K562 (cell line): ENCODE measurements at regions not wholly inside any gene's neighbourhood (a gene's known extent, or its start where the extent isn't known, plus 50 kb on each side); places are given as distances from the start of the nearest gene placed in this dataset.
A peak's percentile ranks its signal among the peaks of the same experiment; 100 is the strongest.

Experiments
- ATAC-seq: fragments of 200-7000 bp; cut with Tn5 transposase; 3 replicates; pipeline ENCODE4 v1.9.1; 2020; ENCODE audit warnings: moderate library complexity
- BruUV-seq: library from RNA; stranded (reverse); fragments of 400-500 nt; replicated peaks from 2 replicates; lab custom pipeline; 2021; lab: Mats Ljungman, UMichigan
- CTCF ChIA-PET: fragments of 300-600 bp; formaldehyde crosslinking; extraction: SDS; loops from one replicate; lab custom pipeline; 2021; ENCODE audit warnings: low intra/inter-chr PET ratio; lab: Yijun Ruan, JAX
- POLR2A ChIA-PET: fragments of 300-600, 350-650 bp; sonication (Branson Sonifier 250); formaldehyde crosslinking; extraction: SDS; loops from one replicate; lab custom pipeline; 2021; ENCODE audit warnings: antibody characterized with exemption, inconsistent platforms; lab: Yijun Ruan, JAX
- DNase-seq, 4 experiments: peaks; one replicate each; pipeline versions ENCODE4 v3.0.0 to v3.0.0-alpha.2; 2011 to 2018; ENCODE audit warnings: low spot score in 3 of 4, mixed read lengths in 3 of 4; ENCODE audit errors: extremely low read depth in 1 of 4
- FAIRE-seq: peaks from 2 replicates; lab custom pipeline; 2011; peaks lifted over from hg19 to GRCh38; lab: Jason Lieb, UNC
- H2AFZ ChIP-seq: 2 replicates; pipeline ENCODE4 v1.6.0; 2011; ENCODE audit warnings: low read depth, low read length, control low read depth, inconsistent platforms
- H3K27ac ChIP-seq: fragments of 200-600 bp; 3 replicates; pipeline ENCODE4 v1.8.0; 2011; ENCODE audit warnings: low read depth, mild to moderate bottlenecking, control low read depth, inconsistent platforms, low read length, moderate library complexity, mixed read lengths; ENCODE audit errors: extremely low read depth
- H3K27me3 ChIP-seq, 2 experiments: fragments of 300-600 bp in 1 of 2; 2 replicates in 1 of 2; 3 replicates in 1 of 2; pipeline versions ENCODE4 v1.6.0 to v1.8.0; 2011; ENCODE audit warnings: inconsistent platforms in 2 of 2, low read length in 2 of 2, mild to moderate bottlenecking in 1 of 2, mixed read lengths in 1 of 2, moderate library complexity in 1 of 2; ENCODE audit not compliant: control insufficient read depth in 2 of 2, insufficient read depth in 2 of 2
- H3K36me3 ChIP-seq: fragments of 300-600 bp; 3 replicates; pipeline ENCODE4 v1.8.0; 2011; ENCODE audit warnings: mild to moderate bottlenecking, low read length, inconsistent platforms; ENCODE audit not compliant: control insufficient read depth, insufficient read depth
- H3K4me1 ChIP-seq, 2 experiments: fragments of 200-600 bp in 1 of 2; replicated peaks in 1 of 2; 2 replicates in 1 of 2; 3 replicates in 1 of 2; pipeline versions ENCODE4 v1.5.1 to v1.8.0; 2011; ENCODE audit warnings: inconsistent platforms in 2 of 2, low read length in 2 of 2, mild to moderate bottlenecking in 1 of 2, mixed read lengths in 1 of 2, moderate library complexity in 1 of 2; ENCODE audit not compliant: control insufficient read depth in 2 of 2, insufficient read depth in 2 of 2
- H3K4me2 ChIP-seq: 2 replicates; pipeline ENCODE4 v1.6.1; 2011; ENCODE audit warnings: low read length, control low read depth, inconsistent platforms, mixed read lengths; ENCODE audit not compliant: insufficient read depth
- H3K4me3 ChIP-seq: fragments of 200-600 bp; sonication (generic), shearing (Covaris generic); 2 replicates; pipeline ENCODE4 v1.5.1; 2016; ENCODE audit warnings: control low read depth, inconsistent platforms
- H3K79me2 ChIP-seq: fragments of 200-600 bp; 3 replicates; pipeline ENCODE4 v1.8.0; 2011; ENCODE audit warnings: low read length, inconsistent platforms; ENCODE audit not compliant: control insufficient read depth, insufficient read depth
- H3K9ac ChIP-seq, 2 experiments: 2 replicates each; pipeline versions ENCODE4 v1.6.0 to v1.6.1; 2011; ENCODE audit warnings: low read depth in 2 of 2, low read length in 2 of 2, control low read depth in 1 of 2, inconsistent platforms in 1 of 2, mild to moderate bottlenecking in 1 of 2, mixed read lengths in 1 of 2; ENCODE audit not compliant: insufficient read depth in 1 of 2
- H3K9me1 ChIP-seq: one replicate; pipeline ENCODE4 v1.6.0; 2011; ENCODE audit warnings: inconsistent platforms, mild to moderate bottlenecking, low read length, moderate library complexity; ENCODE audit not compliant: control insufficient read depth, insufficient read depth
- H3K9me3 ChIP-seq: replicated peaks from 2 replicates; pipeline ENCODE4 v1.5.1; 2011; ENCODE audit warnings: low read depth, low read length, inconsistent platforms; ENCODE audit not compliant: control insufficient read depth, insufficient read depth
- H4K20me1 ChIP-seq: replicated peaks from 2 replicates; pipeline ENCODE4 v1.6.1; 2011; ENCODE audit warnings: low read length, inconsistent platforms, mixed read lengths; ENCODE audit not compliant: control insufficient read depth, insufficient read depth
- CBX3 ChIP-seq, 2 experiments: IDR thresholded peaks; 1 replicate in 1 of 2; 2 replicates in 1 of 2; pipeline ENCODE4 v1.6.1; 2012; ENCODE audit warnings: inconsistent platforms in 2 of 2, low read length in 2 of 2, borderline replicate concordance in 1 of 2, control low read depth in 1 of 2
- RAD51 ChIP-seq: fragments of 450-650 bp; IDR thresholded peaks from 2 replicates; pipeline ENCODE4 v1.7.1; 2016; ENCODE audit warnings: low read depth, mild to moderate bottlenecking, borderline replicate concordance
- WGBS: fragments of 100-300 bp; shearing (Covaris generic); methylation state at CpG from one replicate; pipeline ENCODE4 v1.1.6; 2016; ENCODE audit warnings: low coverage, mixed read lengths; ENCODE audit not compliant: insufficient coverage; ENCODE audit errors: missing lambda C conversion rate; 5-methylcytosine and 5-hydroxymethylcytosine counted together
- in situ Hi-C: fragments of 300-500 bp; cut with MboI; formaldehyde crosslinking; loops from 4 replicates; pipeline ENCODE4 v1.15.0; 2018; ENCODE audit warnings: inconsistent platforms, mixed read lengths
- intact Hi-C: fragments of 100-400 bp; cut with micrococcal nuclease; formaldehyde crosslinking; loops from 2 replicates; pipeline ENCODE4 v1.14.2; 2022
- TF ChIP-seq, protein P1 (sequence below): fragments of 450-650 bp; formaldehyde crosslinking; IDR thresholded peaks from 2 replicates; pipeline ENCODE4 v1.4.0; 2020; ENCODE audit warnings: mild to moderate bottlenecking, mixed read lengths
- TF ChIP-seq, protein P2 (sequence below): fragments of 250-450 bp; sonication (Bioruptor Pico); IDR thresholded peaks from 2 replicates; pipeline ENCODE4 v1.5.0; 2020; ENCODE audit warnings: mild to moderate bottlenecking, borderline replicate concordance
- TF ChIP-seq, protein P3 (sequence below): sonication (generic); formaldehyde crosslinking; IDR thresholded peaks from 2 replicates; pipeline ENCODE4 v1.5.0; 2020; ENCODE audit warnings: missing genetic modification reagents

DNA sequence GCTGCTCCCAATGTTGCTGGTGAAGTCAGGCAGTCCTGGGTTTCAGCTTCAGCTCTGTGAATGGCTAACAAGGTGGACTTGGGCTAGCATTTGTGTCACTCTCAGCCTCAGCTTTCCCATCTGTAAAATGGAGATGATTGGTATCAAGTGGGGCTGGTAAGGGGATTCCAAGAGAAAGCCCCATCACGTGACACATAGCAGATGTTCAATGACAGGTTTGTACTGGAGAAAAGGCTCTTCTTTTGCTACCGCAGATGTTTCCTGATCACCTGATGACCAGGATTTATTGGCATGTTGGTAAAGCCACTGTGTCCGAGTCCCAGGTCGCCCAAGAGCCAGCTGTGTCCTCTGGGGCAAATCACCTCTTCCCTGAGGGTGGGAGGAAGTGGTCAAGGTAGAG lies 335.0 kb downstream of the MATN1 start:
- H2AFZ ChIP-seq, result no peak overlapping the region
- H4K20me1 ChIP-seq, result 0 out of 2 replicates have a peak, but pooled peaks cover 5% of the 10 kb centered on the region
- no peak overlapping the region for H3K4me3 ChIP-seq
- ChIA-PET CTCF (no interaction called here), POLR2A (no interaction called here)
- H3K27ac ChIP-seq, result no peak overlapping the region
- H3K79me2 ChIP-seq, result no peaks in the 10 kb centered on the region
- 2% methylated on average over 4 of the region's 4 CpGs for whole genome bisulfite sequencing
- H3K9me3 ChIP-seq, result no peaks in the 10 kb centered on the region
- no TSS peak for BruUV-seq
- H3K9me1 ChIP-seq, result no peaks in the 10 kb centered on the region
- no peak overlapping the region for H3K4me2 ChIP-seq
- in situ Hi-C loops (no loop called here), intact Hi-C loops (loop anchor here (10.0 kb wide), 1 partner anchor 386 kb away; no protein-coding TSS in a partner anchor)
- no peak overlapping the region for H3K9ac ChIP-seq
- ATAC-seq, result no peak
- no peak for DNase-seq
- no peak for FAIRE-seq
- peaks cover 3 to 32% of the 10 kb centered on the region in 2 experiments; a peak in 3 of 5 replicates for H3K27me3 ChIP-seq
- no peaks in the 10 kb centered on the region for H3K4me1 ChIP-seq
- no peaks in the 10 kb centered on the region for H3K36me3 ChIP-seq
- TF ChIP-seq, protein P1, sequence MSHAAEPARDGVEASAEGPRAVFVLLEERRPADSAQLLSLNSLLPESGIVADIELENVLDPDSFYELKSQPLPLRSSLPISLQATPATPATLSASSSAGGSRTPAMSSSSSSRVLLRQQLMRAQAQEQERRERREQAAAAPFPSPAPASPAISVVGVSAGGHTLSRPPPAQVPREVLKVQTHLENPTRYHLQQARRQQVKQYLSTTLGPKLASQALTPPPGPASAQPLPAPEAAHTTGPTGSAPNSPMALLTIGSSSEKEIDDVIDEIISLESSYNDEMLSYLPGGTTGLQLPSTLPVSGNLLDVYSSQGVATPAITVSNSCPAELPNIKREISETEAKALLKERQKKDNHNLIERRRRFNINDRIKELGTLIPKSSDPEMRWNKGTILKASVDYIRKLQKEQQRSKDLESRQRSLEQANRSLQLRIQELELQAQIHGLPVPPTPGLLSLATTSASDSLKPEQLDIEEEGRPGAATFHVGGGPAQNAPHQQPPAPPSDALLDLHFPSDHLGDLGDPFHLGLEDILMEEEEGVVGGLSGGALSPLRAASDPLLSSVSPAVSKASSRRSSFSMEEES, result peak; percentile 89
- TF ChIP-seq, protein P2, sequence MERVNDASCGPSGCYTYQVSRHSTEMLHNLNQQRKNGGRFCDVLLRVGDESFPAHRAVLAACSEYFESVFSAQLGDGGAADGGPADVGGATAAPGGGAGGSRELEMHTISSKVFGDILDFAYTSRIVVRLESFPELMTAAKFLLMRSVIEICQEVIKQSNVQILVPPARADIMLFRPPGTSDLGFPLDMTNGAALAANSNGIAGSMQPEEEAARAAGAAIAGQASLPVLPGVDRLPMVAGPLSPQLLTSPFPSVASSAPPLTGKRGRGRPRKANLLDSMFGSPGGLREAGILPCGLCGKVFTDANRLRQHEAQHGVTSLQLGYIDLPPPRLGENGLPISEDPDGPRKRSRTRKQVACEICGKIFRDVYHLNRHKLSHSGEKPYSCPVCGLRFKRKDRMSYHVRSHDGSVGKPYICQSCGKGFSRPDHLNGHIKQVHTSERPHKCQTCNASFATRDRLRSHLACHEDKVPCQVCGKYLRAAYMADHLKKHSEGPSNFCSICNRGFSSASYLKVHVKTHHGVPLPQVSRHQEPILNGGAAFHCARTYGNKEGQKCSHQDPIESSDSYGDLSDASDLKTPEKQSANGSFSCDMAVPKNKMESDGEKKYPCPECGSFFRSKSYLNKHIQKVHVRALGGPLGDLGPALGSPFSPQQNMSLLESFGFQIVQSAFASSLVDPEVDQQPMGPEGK (CRISPR knock-in tag), result no peak
- peak; percentile 48; the same call in 1 of the 2 replicates for TF ChIP-seq RAD51
- no peak for TF ChIP-seq CBX3 (IDR thresholded peaks at IDR 0.05; ENCODE audit: borderline replicate concordance in 1 of 2, low read length in 2 of 2)
- TF ChIP-seq, protein P3, sequence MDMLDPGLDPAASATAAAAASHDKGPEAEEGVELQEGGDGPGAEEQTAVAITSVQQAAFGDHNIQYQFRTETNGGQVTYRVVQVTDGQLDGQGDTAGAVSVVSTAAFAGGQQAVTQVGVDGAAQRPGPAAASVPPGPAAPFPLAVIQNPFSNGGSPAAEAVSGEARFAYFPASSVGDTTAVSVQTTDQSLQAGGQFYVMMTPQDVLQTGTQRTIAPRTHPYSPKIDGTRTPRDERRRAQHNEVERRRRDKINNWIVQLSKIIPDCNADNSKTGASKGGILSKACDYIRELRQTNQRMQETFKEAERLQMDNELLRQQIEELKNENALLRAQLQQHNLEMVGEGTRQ (CRISPR knock-in tag), result 0 out of 2 replicates have a peak, but pooled peaks have one; percentile 16
